IMR-90 (cell line): ENCODE measurements at regions not wholly inside any gene's neighbourhood (a gene's known extent, or its start where the extent isn't known, plus 50 kb on each side); places are given as distances from the start of the nearest gene placed in this dataset.

Source experiments
- ATAC-seq: fragments of 200-7000 bp; cut with Tn5 transposase; 2 replicates; pipeline ENCODE4 v1.9.1; 2020; ENCODE audit warnings: low read depth, mild to moderate bottlenecking, moderate library complexity
- BruUV-seq: library from RNA; stranded (reverse); fragments of 400-500 nt; replicated peaks from 2 replicates; lab custom pipeline; 2021; lab: Mats Ljungman, UMichigan
- CTCF ChIA-PET: fragments of 300-600 bp; formaldehyde crosslinking; extraction: SDS; loops from one replicate; lab custom pipeline; 2021; ENCODE audit warnings: antibody characterized with exemption; lab: Yijun Ruan, JAX
- POLR2A ChIA-PET: fragments of 300-600 bp; sonication (Branson Sonifier 250); formaldehyde crosslinking; loops from one replicate; lab custom pipeline; 2022; ENCODE audit warnings: antibody characterized with exemption; ENCODE audit not compliant: unreplicated experiment; lab: Charles Lee
- DNase-seq: peaks from one replicate; pipeline ENCODE4 v3.0.0; 2013
- H2AFZ ChIP-seq: replicated peaks from 2 replicates; pipeline ENCODE3; 2013; ENCODE audit warnings: low read length, mild to moderate bottlenecking; ENCODE audit not compliant: poor library complexity
- H2AK5ac ChIP-seq: 2 replicates; pipeline ENCODE4 v1.6.1; 2013; ENCODE audit warnings: low read depth, low read length, inconsistent platforms
- H2AK9ac ChIP-seq: replicated peaks from 2 replicates; pipeline ENCODE3; 2013; ENCODE audit warnings: mild to moderate bottlenecking, low read depth, low read length, moderate library complexity; ENCODE audit not compliant: poor library complexity
- H2BK120ac ChIP-seq: 2 replicates; pipeline ENCODE4 v1.6.1; 2013; ENCODE audit warnings: low read depth, low read length, inconsistent platforms
- H2BK15ac ChIP-seq: 3 replicates; pipeline ENCODE4 v1.6.1; 2013; ENCODE audit warnings: low read depth, low read length, inconsistent platforms
- H2BK20ac ChIP-seq: 2 replicates; pipeline ENCODE4 v1.6.1; 2013; ENCODE audit warnings: low read depth, mild to moderate bottlenecking, inconsistent platforms, low read length, moderate library complexity
- H2BK5ac ChIP-seq: 2 replicates; pipeline ENCODE4 v1.6.1; 2013; ENCODE audit warnings: mild to moderate bottlenecking, low read depth, low read length, inconsistent platforms; ENCODE audit not compliant: poor library complexity, severe bottlenecking
- H3K14ac ChIP-seq: replicated peaks from 2 replicates; pipeline ENCODE4 v1.6.1; 2013; ENCODE audit warnings: low read depth, low read length, inconsistent platforms
- H3K18ac ChIP-seq: 2 replicates; pipeline ENCODE4 v1.6.1; 2013; ENCODE audit warnings: low read depth, low read length, control low read depth
- H3K23ac ChIP-seq: 2 replicates; pipeline ENCODE4 v1.6.1; 2013; ENCODE audit warnings: low read depth, low read length, inconsistent platforms
- H3K27ac ChIP-seq: 2 replicates; pipeline ENCODE4 v1.5.1; 2013; ENCODE audit warnings: mild to moderate bottlenecking, control low read depth, low read length; ENCODE audit not compliant: insufficient read depth
- H3K27me3 ChIP-seq: 2 replicates; pipeline ENCODE4 v1.6.1; 2013; ENCODE audit warnings: low read length; ENCODE audit not compliant: control insufficient read depth, insufficient read depth
- H3K36me3 ChIP-seq: 2 replicates; pipeline ENCODE4 v1.6.1; 2013; ENCODE audit warnings: low read length, mixed read lengths; ENCODE audit not compliant: control insufficient read depth, insufficient read depth
- H3K4ac ChIP-seq: 2 replicates; pipeline ENCODE4 v1.6.1; 2013; ENCODE audit warnings: low read depth, low read length, inconsistent platforms
- H3K4me1 ChIP-seq: 2 replicates; pipeline ENCODE4 v1.6.1; 2013; ENCODE audit warnings: low read length, mixed read lengths; ENCODE audit not compliant: control insufficient read depth, insufficient read depth
- H3K4me2 ChIP-seq: 2 replicates; pipeline ENCODE4 v1.6.1; 2013; ENCODE audit warnings: low read depth, mild to moderate bottlenecking, control low read depth, low read length, moderate library complexity
- H3K4me3 ChIP-seq: 2 replicates; pipeline ENCODE4 v1.5.1; 2013; ENCODE audit warnings: low read depth, mild to moderate bottlenecking, control low read depth, low read length, moderate library complexity; ENCODE audit not compliant: insufficient read depth
- H3K56ac ChIP-seq: 2 replicates; pipeline ENCODE4 v1.6.1; 2013; ENCODE audit warnings: low read length, inconsistent platforms; ENCODE audit not compliant: insufficient read depth; ENCODE audit errors: extremely low read depth
- H3K79me1 ChIP-seq, 2 experiments: 2 replicates each; pipeline ENCODE4 v1.6.1; 2013; ENCODE audit warnings: low read length in 2 of 2, inconsistent platforms in 1 of 2, low read depth in 1 of 2
- H3K9ac ChIP-seq: 2 replicates; pipeline ENCODE4 v1.6.1; 2013; ENCODE audit warnings: low read depth, low read length, control low read depth
- H3K9me1 ChIP-seq: 2 replicates; pipeline ENCODE4 v1.6.1; 2013; ENCODE audit warnings: low read length, inconsistent platforms; ENCODE audit not compliant: insufficient read depth
- H3K9me3 ChIP-seq: 2 replicates; pipeline ENCODE4 v1.6.1; 2013; ENCODE audit warnings: low read length; ENCODE audit not compliant: control insufficient read depth, insufficient read depth
- H4K20me1 ChIP-seq: 2 replicates; pipeline ENCODE4 v1.6.1; 2013; ENCODE audit warnings: low read length, inconsistent platforms; ENCODE audit not compliant: insufficient read depth
- H4K5ac ChIP-seq: 2 replicates; pipeline ENCODE4 v1.6.1; 2013; ENCODE audit warnings: mild to moderate bottlenecking, low read depth, low read length, control low read depth
- H4K8ac ChIP-seq, 2 experiments: 2 replicates each; pipeline ENCODE4 v1.6.1; 2013; ENCODE audit warnings: low read depth in 2 of 2, low read length in 2 of 2, control low read depth in 1 of 2, inconsistent platforms in 1 of 2
- H4K91ac ChIP-seq: 2 replicates; pipeline ENCODE4 v1.6.1; 2013; ENCODE audit warnings: low read depth, low read length, inconsistent platforms; ENCODE audit not compliant: insufficient read depth
- BHLHE40 ChIP-seq: fragments of 150-350 bp; IDR thresholded peaks from 2 replicates; pipeline ENCODE4 v1.6.1; 2016; ENCODE audit warnings: mild to moderate bottlenecking, low read depth, low read length
- CHD1 ChIP-seq: IDR thresholded peaks from 2 replicates; pipeline ENCODE4 v1.6.1; 2012; ENCODE audit warnings: low read depth, low read length, improper control_type of control experiment
- FOS ChIP-seq: fragments of 150-350 bp; IDR thresholded peaks from 2 replicates; pipeline ENCODE4 v1.6.1; 2016; ENCODE audit warnings: low read depth, low read length
- MAFK ChIP-seq: IDR thresholded peaks from 2 replicates; pipeline ENCODE4 v1.6.1; 2012; ENCODE audit warnings: low read depth, low read length, improper control_type of control experiment
- MAZ ChIP-seq: IDR thresholded peaks from 2 replicates; pipeline ENCODE4 v1.6.1; 2012; ENCODE audit warnings: low read depth, mild to moderate bottlenecking, low read length, improper control_type of control experiment, moderate library complexity, borderline replicate concordance
- MXI1 ChIP-seq: IDR thresholded peaks from 2 replicates; pipeline ENCODE4 v1.6.1; 2012; ENCODE audit warnings: low read depth, mild to moderate bottlenecking, low read length, moderate library complexity, borderline replicate concordance
- NFE2L2 ChIP-seq: fragments of 150-350 bp; IDR thresholded peaks from 2 replicates; pipeline ENCODE4 v1.6.1; 2016; ENCODE audit warnings: low read depth, mild to moderate bottlenecking, low read length
- POLR2A ChIP-seq: IDR thresholded peaks from 2 replicates; pipeline ENCODE4 v1.6.1; 2012; ENCODE audit warnings: mild to moderate bottlenecking, low read depth, low read length
- RAD21 ChIP-seq: IDR thresholded peaks from 2 replicates; pipeline ENCODE4 v1.6.1; 2012; ENCODE audit warnings: low read length, improper control_type of control experiment
- RCOR1 ChIP-seq: IDR thresholded peaks from 2 replicates; pipeline ENCODE4 v1.6.1; 2012; ENCODE audit warnings: mild to moderate bottlenecking, low read length, improper control_type of control experiment; ENCODE audit not compliant: insufficient replicate concordance
- RFX5 ChIP-seq: IDR thresholded peaks from 2 replicates; pipeline ENCODE4 v1.8.0; 2012; ENCODE audit warnings: low read depth, mild to moderate bottlenecking, low read length, moderate library complexity
- SMC3 ChIP-seq: fragments of 150-350 bp; IDR thresholded peaks from 2 replicates; pipeline ENCODE4 v1.6.1; 2016; ENCODE audit warnings: low read depth, mild to moderate bottlenecking, antibody characterized with exemption, low read length, moderate library complexity
- WGBS, 2 experiments: methylation state at CpG; one replicate each; pipeline versions ENCODE4 v1.1.5 to v1.1.7; 2013; ENCODE audit warnings: missing lambda C conversion rate in 2 of 2; ENCODE audit not compliant: insufficient read length in 1 of 2; ENCODE audit errors: extremely low coverage in 2 of 2; 5-methylcytosine and 5-hydroxymethylcytosine counted together
- dilution Hi-C: fragments of 300-500 bp; cut with HindIII; formaldehyde crosslinking; loops from one replicate; pipeline ENCODE4 v1.14.3; 2018; ENCODE audit warnings: low sequenced_read_pairs; ENCODE audit not compliant: unreplicated experiment
- in situ Hi-C: fragments of 300-500 bp; cut with MboI; formaldehyde crosslinking; loops from 3 replicates; pipeline ENCODE4 v1.14.3; 2019; ENCODE audit warnings: low sequenced_read_pairs, inconsistent platforms, mixed read lengths
- intact Hi-C: fragments of 100-400 bp; cut with micrococcal nuclease; formaldehyde crosslinking; loops from 2 replicates; pipeline ENCODE4 v1.10.0; 2022
- TF ChIP-seq, protein P1 (sequence below): fragments of 150-350 bp; IDR thresholded peaks from 2 replicates; pipeline ENCODE4 v1.6.1; 2017; ENCODE audit warnings: mild to moderate bottlenecking, antibody characterized with exemption, low read length, low read depth
- TF ChIP-seq, protein P2 (sequence below): fragments of 150-350 bp; IDR thresholded peaks from 2 replicates; pipeline ENCODE4 v1.6.1; 2016; ENCODE audit warnings: low read depth, mild to moderate bottlenecking, low read length, moderate library complexity, borderline replicate concordance
- TF ChIP-seq, protein P3 (sequence below): conservative IDR thresholded peaks from 2 replicates; pipeline ENCODE4 v1.5.1; 2012; ENCODE audit warnings: mild to moderate bottlenecking, low read depth, low read length, improper control_type of control experiment

DNA sequence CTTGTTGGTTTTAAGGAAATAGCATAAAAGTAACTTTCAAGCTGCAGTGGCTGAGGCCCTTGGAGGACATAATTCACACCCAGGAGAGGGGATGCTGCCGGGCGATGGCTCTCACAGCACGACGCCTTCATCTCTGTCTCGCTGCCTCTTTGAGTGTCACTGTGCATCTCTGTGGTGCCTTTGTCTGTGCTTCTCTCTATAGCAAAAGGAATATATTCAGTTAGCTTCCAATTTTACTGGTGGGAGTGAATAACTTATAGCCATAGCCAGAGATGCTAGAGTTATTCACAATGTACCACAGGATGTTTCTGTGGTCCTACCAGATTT, 276.7 kb downstream of the SYK start:
- Histone ChIP-seq H3K9me1 (0 out of 2 replicates have a peak, but pooled peaks cover 3% of the 10 kb centered on the region), H3K18ac (peak overlapping the region; percentile 46; the same call in 1 of the 2 replicates), H2BK5ac (no peak overlapping the region), H3K4me2 (no peak overlapping the region), H4K5ac (no peak overlapping the region), H2AK5ac (no peak overlapping the region), H3K56ac (no peak overlapping the region), H2BK15ac (no peak overlapping the region), H3K79me1 (no peaks in the 10 kb centered on the region), H3K9me3 (no peaks in the 10 kb centered on the region), H2BK20ac (no peak overlapping the region), H2AFZ (no peak overlapping the region), H4K8ac (no peak overlapping the region), H3K4ac (no peak overlapping the region), H3K23ac (no peak overlapping the region), H4K91ac (peak overlapping the region; percentile 15; the same call in 1 of the 2 replicates), H4K20me1 (no peaks in the 10 kb centered on the region), H3K14ac (0 out of 2 replicates have a peak overlapping the region, but pooled peaks have one; percentile 8), H3K4me3 (no peak overlapping the region), H3K36me3 (no peaks in the 10 kb centered on the region), H2BK120ac (no peak overlapping the region), H2AK9ac (no peak overlapping the region), H3K27ac (no peak overlapping the region), H3K27me3 (no peaks in the 10 kb centered on the region), H3K4me1 (peaks cover 7% of the 10 kb centered on the region), H3K9ac (no peak overlapping the region)
- no TSS peak for BruUV-seq
- TF ChIP-seq POLR2A (no peak), BHLHE40 (no peak), FOS (no peak), RAD21 (no peak), CHD1 (no peak), RFX5 (no peak), SMC3 (no peak), MXI1 (no peak), MAFK (no peak), MAZ (no peak), NFE2L2 (no peak), RCOR1 (no peak)
- TF ChIP-seq, protein P1, sequence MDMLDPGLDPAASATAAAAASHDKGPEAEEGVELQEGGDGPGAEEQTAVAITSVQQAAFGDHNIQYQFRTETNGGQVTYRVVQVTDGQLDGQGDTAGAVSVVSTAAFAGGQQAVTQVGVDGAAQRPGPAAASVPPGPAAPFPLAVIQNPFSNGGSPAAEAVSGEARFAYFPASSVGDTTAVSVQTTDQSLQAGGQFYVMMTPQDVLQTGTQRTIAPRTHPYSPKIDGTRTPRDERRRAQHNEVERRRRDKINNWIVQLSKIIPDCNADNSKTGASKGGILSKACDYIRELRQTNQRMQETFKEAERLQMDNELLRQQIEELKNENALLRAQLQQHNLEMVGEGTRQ: no peak
- TF ChIP-seq, protein P2, sequence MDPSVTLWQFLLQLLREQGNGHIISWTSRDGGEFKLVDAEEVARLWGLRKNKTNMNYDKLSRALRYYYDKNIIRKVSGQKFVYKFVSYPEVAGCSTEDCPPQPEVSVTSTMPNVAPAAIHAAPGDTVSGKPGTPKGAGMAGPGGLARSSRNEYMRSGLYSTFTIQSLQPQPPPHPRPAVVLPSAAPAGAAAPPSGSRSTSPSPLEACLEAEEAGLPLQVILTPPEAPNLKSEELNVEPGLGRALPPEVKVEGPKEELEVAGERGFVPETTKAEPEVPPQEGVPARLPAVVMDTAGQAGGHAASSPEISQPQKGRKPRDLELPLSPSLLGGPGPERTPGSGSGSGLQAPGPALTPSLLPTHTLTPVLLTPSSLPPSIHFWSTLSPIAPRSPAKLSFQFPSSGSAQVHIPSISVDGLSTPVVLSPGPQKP: no peak
- TF ChIP-seq, protein P3, sequence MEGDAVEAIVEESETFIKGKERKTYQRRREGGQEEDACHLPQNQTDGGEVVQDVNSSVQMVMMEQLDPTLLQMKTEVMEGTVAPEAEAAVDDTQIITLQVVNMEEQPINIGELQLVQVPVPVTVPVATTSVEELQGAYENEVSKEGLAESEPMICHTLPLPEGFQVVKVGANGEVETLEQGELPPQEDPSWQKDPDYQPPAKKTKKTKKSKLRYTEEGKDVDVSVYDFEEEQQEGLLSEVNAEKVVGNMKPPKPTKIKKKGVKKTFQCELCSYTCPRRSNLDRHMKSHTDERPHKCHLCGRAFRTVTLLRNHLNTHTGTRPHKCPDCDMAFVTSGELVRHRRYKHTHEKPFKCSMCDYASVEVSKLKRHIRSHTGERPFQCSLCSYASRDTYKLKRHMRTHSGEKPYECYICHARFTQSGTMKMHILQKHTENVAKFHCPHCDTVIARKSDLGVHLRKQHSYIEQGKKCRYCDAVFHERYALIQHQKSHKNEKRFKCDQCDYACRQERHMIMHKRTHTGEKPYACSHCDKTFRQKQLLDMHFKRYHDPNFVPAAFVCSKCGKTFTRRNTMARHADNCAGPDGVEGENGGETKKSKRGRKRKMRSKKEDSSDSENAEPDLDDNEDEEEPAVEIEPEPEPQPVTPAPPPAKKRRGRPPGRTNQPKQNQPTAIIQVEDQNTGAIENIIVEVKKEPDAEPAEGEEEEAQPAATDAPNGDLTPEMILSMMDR: no peak
- intact Hi-C loops (loop anchor here (2.0 kb wide), 1 partner anchor 20 kb away; no protein-coding TSS in a partner anchor), in situ Hi-C loops (no loop called here), dilution Hi-C loops (no loop called here)
- ATAC-seq: no peak; the same call in 1 of the 2 replicates
- ChIA-PET CTCF (no interaction called here), POLR2A (no interaction called here)
- no peak for DNase-seq
- no CpG with 5 or more reads among the region's 5 CpGs for WGBS, 2 experiments
